Panc1 (cell line): ENCODE measurements at regions not wholly inside any gene's neighbourhood (a gene's known extent, or its start where the extent isn't known, plus 50 kb on each side); places are given as distances from the start of the nearest gene placed in this dataset.

Experiments used
- ATAC-seq: fragments of 200-7000 bp; cut with Tn5 transposase; 2 replicates; pipeline ENCODE4 v1.9.1; 2020; ENCODE audit warnings: mild to moderate bottlenecking, moderate library complexity
- BruUV-seq: library from RNA; stranded (reverse); fragments of 400-500 nt; replicated peaks from 2 replicates; lab custom pipeline; 2021; lab: Mats Ljungman, UMichigan
- CTCF ChIA-PET: fragments of 300-600 bp; sonication (Branson Sonifier 250); formaldehyde crosslinking; loops from one replicate; lab custom pipeline; 2022; ENCODE audit warnings: antibody characterized with exemption; lab: Charles Lee
- POLR2A ChIA-PET: fragments of 300-600 bp; sonication (Branson Sonifier 250); formaldehyde crosslinking; loops from one replicate; lab custom pipeline; 2022; ENCODE audit warnings: antibody characterized with exemption; lab: Charles Lee
- DNase-seq: peaks from one replicate; pipeline ENCODE4 v3.0.0-alpha.2; 2010; ENCODE audit warnings: low read depth, low spot score
- H3K27ac ChIP-seq: 2 replicates; pipeline ENCODE4 v1.5.1; 2011; ENCODE audit warnings: mild to moderate bottlenecking, low read length, inconsistent platforms
- H3K27me3 ChIP-seq: fragments of 200-500 bp; sonication (Bioruptor generic); 2 replicates; pipeline ENCODE4 v1.6.0; 2014; ENCODE audit warnings: low read length, inconsistent platforms; ENCODE audit not compliant: control insufficient read depth, insufficient read depth
- H3K36me3 ChIP-seq: fragments of 200-500 bp; sonication (Bioruptor generic); 2 replicates; pipeline ENCODE4 v1.5.1; 2014; ENCODE audit warnings: inconsistent platforms, mild to moderate bottlenecking, low read length, moderate library complexity; ENCODE audit not compliant: control insufficient read depth, insufficient read depth
- H3K4me1 ChIP-seq: 2 replicates; pipeline ENCODE4 v1.5.1; 2011; ENCODE audit warnings: inconsistent platforms, mild to moderate bottlenecking, low read length, moderate library complexity; ENCODE audit not compliant: control insufficient read depth, insufficient read depth
- H3K4me3 ChIP-seq, 2 experiments: 2 replicates each; pipeline ENCODE4 v1.5.1; 2011 to 2012; ENCODE audit warnings: low read depth in 2 of 2, low read length in 2 of 2, mild to moderate bottlenecking in 2 of 2, inconsistent platforms in 1 of 2, moderate library complexity in 1 of 2
- H3K9me3 ChIP-seq: fragments of 200-500 bp; sonication (Bioruptor generic); 2 replicates; pipeline ENCODE4 v1.5.1; 2014; ENCODE audit warnings: low read depth, mild to moderate bottlenecking, inconsistent platforms, low read length, moderate library complexity; ENCODE audit not compliant: control insufficient read depth, insufficient read depth
- POLR2AphosphoS5 ChIP-seq: IDR thresholded peaks from 2 replicates; pipeline ENCODE4 v1.6.1; 2012; ENCODE audit warnings: mild to moderate bottlenecking, low read depth, low read length, moderate library complexity
- SIN3A ChIP-seq: IDR thresholded peaks from 2 replicates; pipeline ENCODE4 v1.6.1; 2012; ENCODE audit warnings: low read depth, mild to moderate bottlenecking, low read length, moderate library complexity, borderline replicate concordance; ENCODE audit not compliant: insufficient read depth
- TCF7L2 ChIP-seq: IDR thresholded peaks from 2 replicates; pipeline ENCODE4 v1.6.1; 2011; ENCODE audit warnings: mild to moderate bottlenecking, low read depth, low read length, inconsistent platforms
- in situ Hi-C: cut with HindIII; loops from 2 replicates; pipeline ENCODE4 v1.10.0; 2016; ENCODE audit warnings: low sequenced_read_pairs, low pct_unique_long_range_greater_than_20kb
- intact Hi-C: fragments of 100-400 bp; cut with micrococcal nuclease; formaldehyde crosslinking; loops from one replicate; pipeline ENCODE4 v1.10.0; 2022; ENCODE audit not compliant: unreplicated experiment
- TF ChIP-seq, protein P1 (sequence below), 2 experiments: IDR thresholded peaks; 2 replicates each; pipeline ENCODE4 v1.6.1; 2011 to 2012; ENCODE audit warnings: low read depth in 2 of 2, control low read depth in 1 of 2, low read length in 1 of 2, mild to moderate bottlenecking in 1 of 2, moderate library complexity in 1 of 2; ENCODE audit not compliant: insufficient read depth in 1 of 2
- TF ChIP-seq, protein P2 (sequence below): fragments of 450-650 bp; IDR thresholded peaks from 2 replicates; pipeline ENCODE4 v1.5.1; 2017; ENCODE audit warnings: mild to moderate bottlenecking

DNA sequence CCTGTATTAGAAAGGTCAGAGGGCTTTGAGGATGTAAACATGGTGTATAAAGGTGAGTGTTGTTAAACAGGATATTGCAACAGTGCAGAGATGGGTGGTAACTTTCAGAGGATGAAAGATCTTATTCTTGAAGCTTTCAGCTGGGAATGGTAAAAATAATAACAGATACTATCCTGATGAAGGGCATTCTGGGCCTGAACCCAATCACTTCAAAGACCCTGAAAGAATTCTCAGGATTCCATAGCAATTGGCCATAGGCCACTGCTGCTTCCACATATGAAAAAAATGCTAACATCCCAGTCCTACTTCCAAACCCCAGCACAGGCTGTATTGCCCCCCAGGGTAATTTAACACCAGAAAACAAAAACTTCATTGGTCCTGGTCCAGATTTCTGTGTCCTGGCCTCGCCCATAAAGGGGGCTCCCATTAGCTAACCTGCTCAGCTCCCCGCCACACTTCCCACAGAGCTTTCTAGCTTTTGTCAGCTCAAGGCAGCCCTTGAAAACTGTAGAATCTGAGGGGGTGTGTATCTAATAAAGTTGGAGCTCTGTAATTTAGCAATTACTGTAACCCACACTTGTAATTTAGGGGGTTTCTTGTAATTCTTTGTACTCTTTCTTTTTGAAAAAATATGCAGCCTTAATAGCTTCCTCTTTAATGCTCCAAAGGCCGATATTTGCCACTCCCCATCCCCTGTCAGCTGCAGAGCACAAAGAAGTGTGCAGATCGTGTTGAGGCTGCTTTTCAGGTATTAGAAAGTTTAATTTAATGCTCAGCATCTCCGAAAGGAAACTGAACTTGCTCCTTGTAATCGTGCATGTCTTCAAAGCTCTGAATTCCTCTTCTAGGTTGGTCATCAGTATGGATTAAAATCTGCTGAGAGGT, 371.5 kb downstream of the SEC14L1 start:
- Histone ChIP-seq H3K27me3 (no peaks in the 10 kb centered on the region), H3K36me3 (no peaks in the 10 kb centered on the region), H3K27ac (no peak overlapping the region), H3K4me1 (no peaks in the 10 kb centered on the region), H3K9me3 (peaks cover 7% of the 10 kb centered on the region; the same call in 1 of the 2 replicates), H3K4me3 (no peak overlapping the region)
- BruUV-seq, result no TSS peak
- intact Hi-C loops, result no loop called here
- DNase-seq (no peak), ATAC-seq (no peak)
- in situ Hi-C loops, result no loop called here
- CTCF ChIA-PET, result no interaction called here
- POLR2A ChIA-PET, result no interaction called here
- no peak for TF ChIP-seq POLR2AphosphoS5
- TF ChIP-seq SIN3A, result no peak
- TF ChIP-seq, protein P1, sequence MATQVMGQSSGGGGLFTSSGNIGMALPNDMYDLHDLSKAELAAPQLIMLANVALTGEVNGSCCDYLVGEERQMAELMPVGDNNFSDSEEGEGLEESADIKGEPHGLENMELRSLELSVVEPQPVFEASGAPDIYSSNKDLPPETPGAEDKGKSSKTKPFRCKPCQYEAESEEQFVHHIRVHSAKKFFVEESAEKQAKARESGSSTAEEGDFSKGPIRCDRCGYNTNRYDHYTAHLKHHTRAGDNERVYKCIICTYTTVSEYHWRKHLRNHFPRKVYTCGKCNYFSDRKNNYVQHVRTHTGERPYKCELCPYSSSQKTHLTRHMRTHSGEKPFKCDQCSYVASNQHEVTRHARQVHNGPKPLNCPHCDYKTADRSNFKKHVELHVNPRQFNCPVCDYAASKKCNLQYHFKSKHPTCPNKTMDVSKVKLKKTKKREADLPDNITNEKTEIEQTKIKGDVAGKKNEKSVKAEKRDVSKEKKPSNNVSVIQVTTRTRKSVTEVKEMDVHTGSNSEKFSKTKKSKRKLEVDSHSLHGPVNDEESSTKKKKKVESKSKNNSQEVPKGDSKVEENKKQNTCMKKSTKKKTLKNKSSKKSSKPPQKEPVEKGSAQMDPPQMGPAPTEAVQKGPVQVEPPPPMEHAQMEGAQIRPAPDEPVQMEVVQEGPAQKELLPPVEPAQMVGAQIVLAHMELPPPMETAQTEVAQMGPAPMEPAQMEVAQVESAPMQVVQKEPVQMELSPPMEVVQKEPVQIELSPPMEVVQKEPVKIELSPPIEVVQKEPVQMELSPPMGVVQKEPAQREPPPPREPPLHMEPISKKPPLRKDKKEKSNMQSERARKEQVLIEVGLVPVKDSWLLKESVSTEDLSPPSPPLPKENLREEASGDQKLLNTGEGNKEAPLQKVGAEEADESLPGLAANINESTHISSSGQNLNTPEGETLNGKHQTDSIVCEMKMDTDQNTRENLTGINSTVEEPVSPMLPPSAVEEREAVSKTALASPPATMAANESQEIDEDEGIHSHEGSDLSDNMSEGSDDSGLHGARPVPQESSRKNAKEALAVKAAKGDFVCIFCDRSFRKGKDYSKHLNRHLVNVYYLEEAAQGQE (IDR thresholded peaks at IDR 0.05; ENCODE audit: insufficient read depth in 1 of 2, low read depth in 2 of 2, low read length in 1 of 2), result no peak
- TF ChIP-seq TCF7L2, result no peak
- TF ChIP-seq, protein P2, sequence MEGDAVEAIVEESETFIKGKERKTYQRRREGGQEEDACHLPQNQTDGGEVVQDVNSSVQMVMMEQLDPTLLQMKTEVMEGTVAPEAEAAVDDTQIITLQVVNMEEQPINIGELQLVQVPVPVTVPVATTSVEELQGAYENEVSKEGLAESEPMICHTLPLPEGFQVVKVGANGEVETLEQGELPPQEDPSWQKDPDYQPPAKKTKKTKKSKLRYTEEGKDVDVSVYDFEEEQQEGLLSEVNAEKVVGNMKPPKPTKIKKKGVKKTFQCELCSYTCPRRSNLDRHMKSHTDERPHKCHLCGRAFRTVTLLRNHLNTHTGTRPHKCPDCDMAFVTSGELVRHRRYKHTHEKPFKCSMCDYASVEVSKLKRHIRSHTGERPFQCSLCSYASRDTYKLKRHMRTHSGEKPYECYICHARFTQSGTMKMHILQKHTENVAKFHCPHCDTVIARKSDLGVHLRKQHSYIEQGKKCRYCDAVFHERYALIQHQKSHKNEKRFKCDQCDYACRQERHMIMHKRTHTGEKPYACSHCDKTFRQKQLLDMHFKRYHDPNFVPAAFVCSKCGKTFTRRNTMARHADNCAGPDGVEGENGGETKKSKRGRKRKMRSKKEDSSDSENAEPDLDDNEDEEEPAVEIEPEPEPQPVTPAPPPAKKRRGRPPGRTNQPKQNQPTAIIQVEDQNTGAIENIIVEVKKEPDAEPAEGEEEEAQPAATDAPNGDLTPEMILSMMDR, result no peak

DNA sequence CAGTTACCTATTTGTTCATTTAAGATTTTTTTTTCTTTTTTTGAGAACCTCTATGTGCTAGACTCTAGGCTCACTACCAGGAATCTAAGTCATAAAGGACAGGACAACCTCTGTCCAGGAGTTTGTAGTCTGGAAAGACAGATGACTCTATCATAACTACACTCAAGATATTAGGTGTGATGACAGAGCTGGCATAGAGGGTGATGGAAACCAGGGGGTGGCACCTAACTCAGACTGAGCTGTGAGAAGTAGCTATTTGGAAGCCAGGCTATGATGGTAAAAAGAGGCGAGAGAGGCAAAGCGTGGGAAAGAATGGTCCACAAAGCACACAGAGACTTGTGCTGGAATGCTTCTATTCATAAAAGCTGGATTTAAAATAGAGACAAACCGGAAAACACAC, 372.3 kb downstream of the SEC14L1 start:
- intact Hi-C loops (no loop called here), in situ Hi-C loops (no loop called here)
- ChIA-PET POLR2A (no interaction called here), CTCF (interaction anchor here (0.6 kb wide), 1 partner anchor 94 kb away, joined by 5 read pairs; no protein-coding TSS in a partner anchor)
- Histone ChIP-seq H3K27ac (no peak overlapping the region), H3K36me3 (no peaks in the 10 kb centered on the region), H3K27me3 (no peaks in the 10 kb centered on the region), H3K4me1 (no peaks in the 10 kb centered on the region), H3K9me3 (peaks cover 7% of the 10 kb centered on the region; the same call in 1 of the 2 replicates), H3K4me3 (no peak overlapping the region)
- no TSS peak for BruUV-seq
- DNase-seq (no peak), ATAC-seq (no peak)
- TF ChIP-seq TCF7L2, result no peak
- TF ChIP-seq, protein P1 (IDR thresholded peaks at IDR 0.05; ENCODE audit: insufficient read depth in 1 of 2, low read depth in 2 of 2, low read length in 1 of 2), result no peak
- TF ChIP-seq SIN3A, result no peak
- TF ChIP-seq POLR2AphosphoS5, result no peak
- TF ChIP-seq, protein P2, result no peak
